RWPE1 (cell line): ENCODE measurements at regions not wholly inside any gene's neighbourhood (a gene's known extent, or its start where the extent isn't known, plus 50 kb on each side); places are given as distances from the start of the nearest gene placed in this dataset.

Experiments
- CTCF ChIA-PET: fragments of 350-600 bp; sonication (Branson Sonifier 250); formaldehyde crosslinking; extraction: SDS; loops from one replicate; lab custom pipeline; 2021; lab: Yijun Ruan, JAX
- POLR2A ChIA-PET: fragments of 400-600 bp; formaldehyde crosslinking; extraction: SDS; loops from one replicate; lab custom pipeline; 2020; ENCODE audit warnings: antibody characterized with exemption; ENCODE audit not compliant: low non-redundant PET; lab: Yijun Ruan, JAX
- DNase-seq: peaks from one replicate; pipeline ENCODE4 v3.0.0; 2012; ENCODE audit warnings: low spot score
- H3K27ac ChIP-seq: fragments of 450-650 bp; 2 replicates; pipeline ENCODE4 v1.5.1; 2017
- TF ChIP-seq, protein P1 (sequence below): fragments of 450-650 bp; conservative IDR thresholded peaks from 2 replicates; pipeline ENCODE4 v1.5.1; 2017; ENCODE audit warnings: low read depth, mild to moderate bottlenecking

DNA sequence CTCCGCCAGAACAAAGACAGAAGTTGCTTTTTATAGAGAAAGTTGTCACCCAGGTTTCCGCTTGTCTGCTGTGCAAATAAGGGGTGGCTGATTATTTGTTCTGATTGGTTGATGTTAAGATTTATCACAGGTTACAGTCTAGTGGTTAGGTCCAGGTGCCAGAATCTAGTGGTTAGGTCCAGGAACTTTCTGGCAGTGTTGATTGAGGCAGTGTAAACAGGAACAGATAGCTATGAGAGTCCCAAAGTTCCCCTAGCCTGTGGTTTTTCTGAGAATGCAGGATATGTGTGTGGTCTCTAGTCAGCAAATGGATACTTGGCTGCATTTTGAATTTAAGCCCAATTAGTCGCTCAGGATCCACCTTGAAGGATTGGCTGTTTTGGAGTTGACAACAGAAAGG is 148.0 kb downstream of the TMEM200A start:
- POLR2A ChIA-PET, result no interaction called here
- CTCF ChIA-PET, result no interaction called here
- H3K27ac ChIP-seq, result no peak overlapping the region
- no peak for DNase-seq
- TF ChIP-seq, protein P1, sequence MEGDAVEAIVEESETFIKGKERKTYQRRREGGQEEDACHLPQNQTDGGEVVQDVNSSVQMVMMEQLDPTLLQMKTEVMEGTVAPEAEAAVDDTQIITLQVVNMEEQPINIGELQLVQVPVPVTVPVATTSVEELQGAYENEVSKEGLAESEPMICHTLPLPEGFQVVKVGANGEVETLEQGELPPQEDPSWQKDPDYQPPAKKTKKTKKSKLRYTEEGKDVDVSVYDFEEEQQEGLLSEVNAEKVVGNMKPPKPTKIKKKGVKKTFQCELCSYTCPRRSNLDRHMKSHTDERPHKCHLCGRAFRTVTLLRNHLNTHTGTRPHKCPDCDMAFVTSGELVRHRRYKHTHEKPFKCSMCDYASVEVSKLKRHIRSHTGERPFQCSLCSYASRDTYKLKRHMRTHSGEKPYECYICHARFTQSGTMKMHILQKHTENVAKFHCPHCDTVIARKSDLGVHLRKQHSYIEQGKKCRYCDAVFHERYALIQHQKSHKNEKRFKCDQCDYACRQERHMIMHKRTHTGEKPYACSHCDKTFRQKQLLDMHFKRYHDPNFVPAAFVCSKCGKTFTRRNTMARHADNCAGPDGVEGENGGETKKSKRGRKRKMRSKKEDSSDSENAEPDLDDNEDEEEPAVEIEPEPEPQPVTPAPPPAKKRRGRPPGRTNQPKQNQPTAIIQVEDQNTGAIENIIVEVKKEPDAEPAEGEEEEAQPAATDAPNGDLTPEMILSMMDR, result no peak

DNA sequence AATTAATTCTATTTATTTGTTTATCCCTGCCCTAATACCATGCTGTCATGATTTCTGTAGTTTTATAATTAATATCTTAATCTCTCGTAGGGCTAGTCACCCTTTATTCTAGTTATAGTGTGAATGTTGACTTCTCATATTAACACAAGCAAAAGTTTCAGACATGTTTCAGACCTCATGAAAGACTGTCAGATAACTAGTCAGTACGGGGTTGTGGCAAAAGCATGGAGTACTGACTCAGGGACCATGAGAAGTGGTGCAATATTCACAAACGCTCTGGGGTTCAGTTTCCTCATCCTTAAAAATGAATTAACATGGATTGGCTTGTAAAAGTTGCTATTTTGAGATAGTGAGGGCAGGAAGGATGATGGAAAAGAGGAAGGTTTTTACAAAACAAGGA is 148.9 kb downstream of the TMEM200A start:
- POLR2A ChIA-PET, result no interaction called here
- TF ChIP-seq, protein P1, result no peak
- CTCF ChIA-PET, result interaction anchor here (0.6 kb wide), 1 partner anchor 20 kb away, joined by 3 read pairs; no protein-coding TSS in a partner anchor
- no peak for DNase-seq
- no peak overlapping the region for H3K27ac ChIP-seq

DNA sequence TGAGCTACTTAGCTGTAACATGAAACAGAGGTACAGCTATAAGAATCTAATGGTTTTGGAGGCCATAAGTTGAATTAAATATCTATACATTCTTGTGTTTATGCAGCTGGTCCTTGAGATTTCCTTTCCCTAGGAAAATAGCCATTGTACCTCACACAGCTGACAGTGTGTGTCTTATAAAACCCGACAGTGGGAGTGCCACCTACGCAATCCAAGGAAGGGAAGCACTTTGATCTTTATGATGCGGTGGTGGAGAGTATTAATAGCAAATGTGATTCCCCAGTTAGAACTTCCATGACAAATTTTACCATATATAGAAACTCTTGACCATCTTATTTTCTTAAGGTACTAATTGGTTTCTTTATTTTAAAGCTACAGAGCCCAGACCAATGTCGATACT is 149.5 kb downstream of the TMEM200A start:
- TF ChIP-seq, protein P1, result no peak
- ChIA-PET CTCF (interaction anchor here (0.6 kb wide), 1 partner anchor 19 kb away, joined by 3 read pairs; no protein-coding TSS in a partner anchor), POLR2A (no interaction called here)
- no peak overlapping the region for H3K27ac ChIP-seq
- no peak for DNase-seq

GRCh38 chr6:130516604-130517003 is 150.8 kb downstream of the TMEM200A start:
- TF ChIP-seq, protein P1, result no peak
- DNase-seq, result no peak
- POLR2A ChIA-PET, result no interaction called here
- CTCF ChIA-PET, result no interaction called here
- no peak overlapping the region for H3K27ac ChIP-seq

- no peak overlapping the region for H3K27ac ChIP-seq
- ChIA-PET POLR2A (no interaction called here), CTCF (no interaction called here)
- TF ChIP-seq, protein P1, result no peak
- peak; percentile 38 for DNase-seq
These were observed 151.7 kb downstream of the TMEM200A start for GRCh38 chr6:130517444-130517931.

DNA sequence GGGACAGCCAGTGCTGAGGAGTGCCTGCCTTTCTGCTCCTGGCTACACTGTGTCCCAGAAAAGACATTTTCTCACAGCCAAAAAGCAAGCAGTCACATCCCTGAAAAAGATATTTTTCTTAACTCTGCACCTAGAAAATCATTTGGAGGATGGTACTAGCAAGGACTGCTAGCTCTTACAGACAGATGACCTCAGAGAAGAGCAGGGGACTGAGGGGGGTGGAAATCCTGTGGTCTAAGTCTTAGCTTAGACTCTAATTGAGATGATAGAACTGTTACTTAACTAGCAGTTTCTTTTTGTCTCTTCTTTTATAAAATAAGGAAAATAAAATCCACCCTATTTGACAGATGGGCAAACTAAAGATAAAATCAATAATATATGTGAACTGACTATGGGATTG is 152.8 kb downstream of the TMEM200A start:
- TF ChIP-seq, protein P1, result no peak
- ChIA-PET CTCF (no interaction called here), POLR2A (no interaction called here)
- no peak overlapping the region for H3K27ac ChIP-seq
- DNase-seq, result no peak

DNA sequence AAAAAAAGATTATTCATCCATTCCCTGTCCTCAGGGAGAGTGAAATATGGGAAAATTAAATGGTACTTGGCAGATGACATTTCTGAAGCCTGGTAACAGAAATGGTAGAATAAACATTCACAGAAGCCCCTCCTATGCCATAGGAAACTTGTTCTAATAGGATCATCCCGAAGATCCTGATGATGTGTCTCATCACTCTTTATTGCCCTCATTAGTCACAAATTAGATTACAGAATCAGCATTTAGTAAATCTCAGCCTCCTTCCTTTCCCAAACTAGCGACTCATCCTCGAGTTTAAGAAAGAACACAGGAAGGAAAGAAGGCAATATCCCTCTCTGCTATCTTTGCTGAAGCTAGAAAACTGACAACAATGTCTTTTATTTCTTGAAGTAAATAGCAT is 154.4 kb downstream of the TMEM200A start:
- no peak overlapping the region for H3K27ac ChIP-seq
- TF ChIP-seq, protein P1, result no peak
- CTCF ChIA-PET, result no interaction called here
- no peak for DNase-seq
- POLR2A ChIA-PET, result no interaction called here
